GM06990 (cell line): ENCODE measurements at regions not wholly inside any gene's neighbourhood (a gene's known extent, or its start where the extent isn't known, plus 50 kb on each side); places are given as distances from the start of the nearest gene placed in this dataset.

Experiments
- DNase-seq: peaks from one replicate; pipeline ENCODE4 v3.0.0-alpha.2; 2011; ENCODE audit not compliant: insufficient read length; ENCODE audit errors: extremely low read depth
- H3K27me3 ChIP-seq: replicated peaks from 2 replicates; pipeline ENCODE4 v1.6.0; 2011; ENCODE audit warnings: low read length; ENCODE audit not compliant: control insufficient read depth, insufficient read depth
- H3K36me3 ChIP-seq: 2 replicates; pipeline ENCODE4 v1.5.1; 2011; ENCODE audit warnings: low read length; ENCODE audit not compliant: control insufficient read depth, insufficient read depth
- H3K4me3 ChIP-seq: replicated peaks from 2 replicates; pipeline ENCODE4 v1.5.1; 2011; ENCODE audit warnings: low read depth, mild to moderate bottlenecking, control low read depth, low read length
- CTCF ChIP-seq: IDR thresholded peaks from 2 replicates; pipeline ENCODE4 v1.5.1; 2011; ENCODE audit warnings: low read length, control low read depth, mild to moderate bottlenecking, inconsistent platforms; ENCODE audit not compliant: insufficient read depth, poor library complexity, severe bottlenecking

GRCh38 chr16:80427795-80428194 lies 113.0 kb upstream of the DYNLRB2 start:
- H3K36me3 ChIP-seq = no peaks in the 10 kb centered on the region
- no peak overlapping the region for H3K4me3 ChIP-seq
- TF ChIP-seq CTCF = no peak
- no peaks in the 10 kb centered on the region; the same call in 1 of the 2 replicates for H3K27me3 ChIP-seq
- no peak for DNase-seq

GRCh38 chr16:80418517-80419355 lies 122.1 kb upstream of the DYNLRB2 start:
- Histone ChIP-seq H3K36me3 (no peaks in the 10 kb centered on the region), H3K27me3 (peaks cover 4% of the 10 kb centered on the region), H3K4me3 (no peak overlapping the region)
- no peak for DNase-seq
- TF ChIP-seq CTCF = no peak

- Histone ChIP-seq H3K4me3 (no peak overlapping the region), H3K27me3 (peaks cover 4% of the 10 kb centered on the region), H3K36me3 (no peaks in the 10 kb centered on the region)
- no peak for TF ChIP-seq CTCF
- no peak for DNase-seq
Measured at GRCh38 chr16:80417706-80418271, 123.0 kb upstream of the DYNLRB2 start.

- no peak overlapping the region for H3K4me3 ChIP-seq
- no peaks in the 10 kb centered on the region for H3K36me3 ChIP-seq
- no peak for TF ChIP-seq CTCF
- DNase-seq = no peak
- H3K27me3 ChIP-seq = no peaks in the 10 kb centered on the region; the same call in 1 of the 2 replicates
Measured at GRCh38 chr16:80408014-80408413, 132.8 kb upstream of the DYNLRB2 start.

- no peak for DNase-seq
- Histone ChIP-seq H3K4me3 (no peak overlapping the region), H3K36me3 (no peaks in the 10 kb centered on the region), H3K27me3 (no peaks in the 10 kb centered on the region; the same call in 1 of the 2 replicates)
- no peak for TF ChIP-seq CTCF
Measured at GRCh38 chr16:80407265-80407987, 133.4 kb upstream of the DYNLRB2 start.
